ENCODE measurements at regions not wholly inside any gene's neighbourhood (a gene's known extent, or its start where the extent isn't known, plus 50 kb on each side); places are given as distances from the start of the nearest gene placed in this dataset.

DNA sequence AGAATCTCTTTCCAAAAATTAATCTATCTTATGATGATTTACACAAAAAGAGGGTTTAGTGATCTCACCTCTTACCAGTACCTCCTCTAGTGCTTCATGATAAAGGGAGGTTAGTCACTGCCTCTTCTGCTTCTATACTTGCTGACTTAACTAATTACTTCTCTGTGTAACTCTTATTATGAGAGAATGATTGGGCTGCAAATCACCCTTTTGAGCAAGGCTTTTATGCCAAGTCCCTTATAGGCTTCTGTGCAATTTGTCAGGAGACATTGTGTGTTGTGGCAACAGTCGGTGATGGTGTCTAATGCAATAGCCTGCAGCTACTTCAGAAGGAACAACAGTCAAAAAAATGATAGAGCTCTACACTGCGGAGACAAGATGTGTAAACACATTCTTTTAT lies 1568.1 kb upstream of the GOT2 start:
- DNase-seq (no peak), ATAC-seq (no peak)
- intact Hi-C loops (cut with DNase I) = no loop called here
- H3K36me3 ChIP-seq (replicated peaks in 1 of 2; ENCODE audit: insufficient read depth in 1 of 2, low read depth in 2 of 2) = no peaks in the 10 kb centered on the region
- H3K4me3 ChIP-seq = no peak overlapping the region
- no peaks in the 10 kb centered on the region for H3K9me3 ChIP-seq
- TF ChIP-seq POLR2A (IDR thresholded peaks at IDR 0.05) = no peak
- TF ChIP-seq, protein P1, sequence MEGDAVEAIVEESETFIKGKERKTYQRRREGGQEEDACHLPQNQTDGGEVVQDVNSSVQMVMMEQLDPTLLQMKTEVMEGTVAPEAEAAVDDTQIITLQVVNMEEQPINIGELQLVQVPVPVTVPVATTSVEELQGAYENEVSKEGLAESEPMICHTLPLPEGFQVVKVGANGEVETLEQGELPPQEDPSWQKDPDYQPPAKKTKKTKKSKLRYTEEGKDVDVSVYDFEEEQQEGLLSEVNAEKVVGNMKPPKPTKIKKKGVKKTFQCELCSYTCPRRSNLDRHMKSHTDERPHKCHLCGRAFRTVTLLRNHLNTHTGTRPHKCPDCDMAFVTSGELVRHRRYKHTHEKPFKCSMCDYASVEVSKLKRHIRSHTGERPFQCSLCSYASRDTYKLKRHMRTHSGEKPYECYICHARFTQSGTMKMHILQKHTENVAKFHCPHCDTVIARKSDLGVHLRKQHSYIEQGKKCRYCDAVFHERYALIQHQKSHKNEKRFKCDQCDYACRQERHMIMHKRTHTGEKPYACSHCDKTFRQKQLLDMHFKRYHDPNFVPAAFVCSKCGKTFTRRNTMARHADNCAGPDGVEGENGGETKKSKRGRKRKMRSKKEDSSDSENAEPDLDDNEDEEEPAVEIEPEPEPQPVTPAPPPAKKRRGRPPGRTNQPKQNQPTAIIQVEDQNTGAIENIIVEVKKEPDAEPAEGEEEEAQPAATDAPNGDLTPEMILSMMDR (IDR thresholded peaks at IDR 0.05) = no peak
- H3K27me3 ChIP-seq = no peaks in the 10 kb centered on the region
- 63 to 72% methylated on average over 2 of the region's 2 CpGs for WGBS, 2 donors
- H3K4me1 ChIP-seq = no peaks in the 10 kb centered on the region
- H3K27ac ChIP-seq = no peak overlapping the region

DNA sequence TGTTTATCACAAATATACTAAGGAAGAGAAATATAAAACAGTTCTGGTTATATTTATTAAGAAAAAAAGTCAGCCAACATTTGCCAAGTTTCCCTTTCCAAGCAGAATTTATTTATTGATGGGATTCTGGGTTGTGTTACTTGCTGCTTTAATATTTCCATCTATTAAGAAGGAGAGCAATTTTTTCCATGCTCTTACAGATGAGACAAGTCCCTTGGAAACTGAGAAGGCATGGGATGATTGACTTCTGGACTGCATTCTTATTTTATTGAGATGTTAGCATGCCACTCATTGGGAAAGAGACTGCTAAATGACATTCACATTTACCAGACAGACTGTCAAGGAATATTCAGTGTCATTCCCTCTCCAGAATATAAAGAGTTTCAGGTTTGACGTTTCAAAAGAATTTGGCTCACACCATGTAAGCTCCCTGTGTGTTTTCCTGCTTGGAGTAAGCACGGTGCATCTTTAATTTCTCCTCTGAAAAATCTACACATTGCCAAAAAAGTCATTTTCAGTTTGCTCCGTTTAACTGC lies 1565.2 kb upstream of the GOT2 start:
- ATAC-seq = no peak

DNA sequence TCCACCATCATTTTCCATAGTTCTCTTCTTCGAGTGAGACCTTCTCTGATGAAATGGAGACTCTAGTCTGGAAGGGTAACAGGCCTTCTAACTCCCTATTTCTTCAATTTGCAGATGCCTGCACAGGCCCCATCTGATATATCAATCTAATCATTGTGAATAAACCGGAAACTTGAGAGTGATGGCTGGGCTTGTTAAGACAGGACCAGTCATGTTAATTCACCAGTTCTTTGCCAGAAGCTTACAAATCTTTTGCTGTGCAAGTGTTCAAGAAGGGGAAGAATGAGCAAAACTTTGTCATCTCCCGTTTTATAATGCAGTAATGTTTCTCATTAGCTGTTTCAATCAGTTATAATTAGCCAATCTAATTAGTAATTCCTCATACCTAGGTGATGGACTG lies 1561.3 kb upstream of the GOT2 start:
- intact Hi-C loops (cut with DNase I) = no loop called here

More for the DNA sequence above, 1565.2 kb upstream of the GOT2 start:
- Histone ChIP-seq H3K4me1 (no peaks in the 10 kb centered on the region), H3K27ac (no peak overlapping the region), H3K9me3 (no peaks in the 10 kb centered on the region), H3K36me3 (replicated peaks in 1 of 2; ENCODE audit: insufficient read depth in 1 of 2, low read depth in 2 of 2) (no peaks in the 10 kb centered on the region), H3K4me3 (no peak overlapping the region), H3K27me3 (no peaks in the 10 kb centered on the region)
- TF ChIP-seq, protein P1 (IDR thresholded peaks at IDR 0.05) = no peak
- no peak for TF ChIP-seq POLR2A (IDR thresholded peaks at IDR 0.05)
- intact Hi-C loops (cut with DNase I) = no loop called here
- DNase-seq = no peak
- 44 to 56% methylated on average over 3 of the region's 3 CpGs for WGBS, 2 donors

DNA sequence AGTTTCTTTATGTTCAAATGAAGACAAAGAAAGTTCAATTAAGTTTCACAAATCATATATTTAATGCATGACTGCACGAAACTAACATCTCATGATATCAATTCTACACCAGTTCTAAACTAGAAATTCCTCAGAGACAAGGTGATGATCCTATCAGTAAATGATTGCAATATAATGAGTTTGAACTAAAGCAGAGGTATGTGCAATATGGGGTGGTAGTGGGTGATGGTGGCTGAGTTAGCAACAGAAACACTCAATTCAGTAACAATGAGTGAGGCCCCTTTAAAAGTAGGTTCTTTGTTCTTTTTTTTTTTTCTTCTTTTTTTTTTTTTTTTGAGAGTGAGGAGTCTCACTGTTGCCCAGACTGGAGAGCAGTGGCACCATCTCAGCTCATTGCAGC lies 1551.7 kb upstream of the GOT2 start:
- DNase-seq (no peak), ATAC-seq (no peak)
- no peaks in the 10 kb centered on the region for H3K36me3 ChIP-seq (replicated peaks in 1 of 2; ENCODE audit: insufficient read depth in 1 of 2, low read depth in 2 of 2)
- TF ChIP-seq POLR2A (IDR thresholded peaks at IDR 0.05) = no peak
- TF ChIP-seq, protein P1 (IDR thresholded peaks at IDR 0.05) = no peak
- H3K4me1 ChIP-seq = no peaks in the 10 kb centered on the region
- no peak overlapping the region for H3K4me3 ChIP-seq
- WGBS, 2 donors = 12 to 52% methylated on average over 1 of the region's 1 CpG
- H3K27me3 ChIP-seq = no peaks in the 10 kb centered on the region
- H3K27ac ChIP-seq = no peak overlapping the region
- no peaks in the 10 kb centered on the region for H3K9me3 ChIP-seq
- intact Hi-C loops (cut with DNase I) = no loop called here

More for the DNA sequence above, 1561.3 kb upstream of the GOT2 start:
- H3K27ac ChIP-seq = no peak overlapping the region
- no peaks in the 10 kb centered on the region for H3K27me3 ChIP-seq
- no peak for ATAC-seq
- H3K4me3 ChIP-seq = no peak overlapping the region
- no peaks in the 10 kb centered on the region for H3K36me3 ChIP-seq (replicated peaks in 1 of 2; ENCODE audit: insufficient read depth in 1 of 2, low read depth in 2 of 2)
- TF ChIP-seq POLR2A (IDR thresholded peaks at IDR 0.05) = no peak
- TF ChIP-seq, protein P1 (IDR thresholded peaks at IDR 0.05) = no peak
- 37 to 52% methylated on average over 3 of the region's 3 CpGs for WGBS, 2 donors
- no peaks in the 10 kb centered on the region for H3K9me3 ChIP-seq
- no peaks in the 10 kb centered on the region for H3K4me1 ChIP-seq
- no peak for DNase-seq

DNA sequence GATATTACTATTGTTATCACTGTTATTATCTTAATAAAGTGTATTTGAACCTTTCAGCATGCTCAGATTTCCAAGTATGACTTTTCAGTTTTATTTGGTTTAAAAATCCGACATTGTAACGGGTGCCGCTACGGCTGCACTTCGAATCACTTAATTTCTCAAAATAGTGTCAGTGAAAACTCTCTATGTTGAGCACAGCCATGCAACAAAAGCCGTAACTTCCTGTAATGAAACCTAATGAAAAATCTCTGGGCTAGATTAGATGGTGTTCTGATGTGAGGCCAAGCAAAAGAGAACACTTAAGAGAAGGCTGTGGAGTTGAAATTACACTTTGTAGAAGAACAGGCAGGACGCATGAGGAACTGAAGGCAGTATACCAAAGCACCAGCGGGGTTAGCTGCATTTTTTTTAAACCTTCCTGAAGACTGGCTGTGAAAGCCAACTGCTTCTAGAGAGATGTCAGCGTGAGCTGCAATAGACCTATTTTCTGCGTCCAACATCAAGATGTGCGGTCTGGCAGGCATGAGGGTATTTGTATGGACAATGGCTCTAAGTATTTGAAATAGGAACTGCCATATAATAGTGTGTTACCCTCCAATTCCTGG lies 1545.0 kb upstream of the GOT2 start:
- intact Hi-C loops (cut with DNase I) = no loop called here
- DNase-seq (no peak), ATAC-seq (no peak)
- no peak overlapping the region for H3K27ac ChIP-seq
- no peak overlapping the region for H3K4me3 ChIP-seq
- no peaks in the 10 kb centered on the region for H3K36me3 ChIP-seq (replicated peaks in 1 of 2; ENCODE audit: insufficient read depth in 1 of 2, low read depth in 2 of 2)
- TF ChIP-seq, protein P1 (IDR thresholded peaks at IDR 0.05) = no peak
- TF ChIP-seq POLR2A (IDR thresholded peaks at IDR 0.05) = no peak
- WGBS, 2 donors = 67 to 78% methylated on average over 11 of the region's 11 CpGs
- H3K27me3 ChIP-seq = no peaks in the 10 kb centered on the region
- H3K4me1 ChIP-seq = no peaks in the 10 kb centered on the region
- no peaks in the 10 kb centered on the region for H3K9me3 ChIP-seq
